ENCODE measurements at regions not wholly inside any gene's neighbourhood (a gene's known extent, or its start where the extent isn't known, plus 50 kb on each side); places are given as distances from the start of the nearest gene placed in this dataset.

DNA sequence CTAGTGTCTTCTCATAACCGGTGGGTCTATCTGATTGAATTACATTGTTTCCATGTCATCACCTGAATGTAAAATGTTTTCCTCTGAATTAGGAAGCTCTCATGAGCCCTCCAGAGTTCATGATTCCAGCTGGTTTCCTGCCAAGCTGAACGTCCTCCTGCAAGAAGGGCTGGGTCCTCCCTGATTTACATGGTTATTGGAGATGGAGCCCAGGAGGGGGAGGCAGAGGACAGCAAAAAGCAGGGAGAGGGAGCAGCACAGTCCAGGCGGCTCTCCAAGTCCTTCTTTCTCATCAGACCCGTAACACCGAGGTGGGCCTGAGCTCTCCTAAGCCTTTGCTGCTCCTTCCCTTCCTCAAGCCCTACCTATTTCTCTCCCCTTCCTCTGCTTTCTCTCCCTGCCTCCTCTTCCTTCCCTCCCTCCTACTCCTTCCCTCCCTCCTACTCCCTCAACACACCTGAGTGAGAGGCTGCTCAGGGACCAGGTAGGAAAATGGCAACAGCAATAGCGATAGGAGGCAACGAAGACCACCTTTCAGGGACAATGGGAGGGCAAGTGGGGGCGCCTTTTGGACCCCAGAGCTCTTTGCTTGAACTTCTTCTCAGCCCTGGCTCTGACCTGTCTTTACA is 265.9 kb downstream of the PRDM2 start:
- Histone ChIP-seq H3K9me2 (replicated peaks; ENCODE audit: insufficient read depth) (no peaks in the 10 kb centered on the region), H3K4me3 (no peak overlapping the region), H4K20me1 (ENCODE audit: insufficient read depth, poor library complexity, severe bottlenecking) (no peaks in the 10 kb centered on the region), H3K9me3 (ENCODE audit: low read depth) (no peaks in the 10 kb centered on the region), H3K27ac (no peak overlapping the region), H2AFZ (no peak overlapping the region), H3K4me2 (no peak overlapping the region), H3K79me2 (no peaks in the 10 kb centered on the region), H3K36me3 (replicated peaks; ENCODE audit: insufficient read depth, low read depth) (no peaks in the 10 kb centered on the region), H3K4me1 (ENCODE audit: insufficient read depth) (no peaks in the 10 kb centered on the region), H3K27me3 (no peaks in the 10 kb centered on the region)
- 29% methylated on average over 8 of the region's 8 CpGs for WGBS (ENCODE audit: low lambda C conversion rate, missing lambda C conversion rate)
- DNase-seq (ENCODE audit: low spot score), result peak; percentile 87
- TF ChIP-seq EZH2phosphoT487 (IDR thresholded peaks at IDR 0.05; ENCODE audit: low read depth, severe bottlenecking, unreplicated experiment) (no peak), CTCF (IDR thresholded peaks at IDR 0.05; ENCODE audit: poor library complexity) (peak; percentile 79)

GRCh38 chr1:13967707-13968106 is 267.7 kb downstream of the PRDM2 start:
- Histone ChIP-seq H3K27ac (no peak overlapping the region), H3K4me1 (ENCODE audit: insufficient read depth) (no peaks in the 10 kb centered on the region), H2AFZ (no peak overlapping the region), H3K4me3 (no peak overlapping the region), H3K79me2 (no peaks in the 10 kb centered on the region), H4K20me1 (ENCODE audit: insufficient read depth, poor library complexity, severe bottlenecking) (no peaks in the 10 kb centered on the region), H3K9me2 (replicated peaks; ENCODE audit: insufficient read depth) (no peaks in the 10 kb centered on the region), H3K36me3 (replicated peaks; ENCODE audit: insufficient read depth, low read depth) (no peaks in the 10 kb centered on the region), H3K27me3 (no peaks in the 10 kb centered on the region), H3K9me3 (ENCODE audit: low read depth) (no peaks in the 10 kb centered on the region), H3K4me2 (no peak overlapping the region)
- TF ChIP-seq CTCF (IDR thresholded peaks at IDR 0.05; ENCODE audit: poor library complexity) (no peak), EZH2phosphoT487 (IDR thresholded peaks at IDR 0.05; ENCODE audit: low read depth, severe bottlenecking, unreplicated experiment) (no peak), EZH2 (IDR thresholded peaks at IDR 0.05; ENCODE audit: borderline replicate concordance) (no peak)
- WGBS (ENCODE audit: low lambda C conversion rate, missing lambda C conversion rate), result 89% methylated on average over 4 of the region's 4 CpGs
- DNase-seq (ENCODE audit: low spot score), result no peak

DNA sequence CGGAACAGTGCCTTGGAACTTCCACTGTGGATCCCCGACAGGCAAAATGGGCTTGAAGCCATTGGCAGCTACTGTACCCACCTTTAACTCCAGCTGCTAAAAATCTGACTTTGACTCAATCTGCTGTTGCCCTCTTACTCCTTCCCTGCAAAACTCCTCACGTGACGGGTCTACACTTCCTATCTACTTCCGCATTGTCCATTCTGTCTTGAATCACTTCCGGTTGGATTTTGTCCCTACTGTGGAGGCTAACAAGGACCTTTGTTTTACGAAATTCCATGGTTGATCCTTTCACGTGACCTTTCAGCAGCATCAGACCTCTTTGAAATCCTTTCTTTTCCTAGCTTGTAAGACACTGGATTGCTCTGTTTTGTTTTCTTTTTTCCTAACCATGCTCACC is 268.4 kb downstream of the PRDM2 start:
- WGBS (ENCODE audit: low lambda C conversion rate, missing lambda C conversion rate), result 90% methylated on average over 8 of the region's 8 CpGs
- Histone ChIP-seq H3K27ac (no peak overlapping the region), H2AFZ (no peak overlapping the region), H3K4me2 (no peak overlapping the region), H3K4me3 (no peak overlapping the region), H3K36me3 (replicated peaks; ENCODE audit: insufficient read depth, low read depth) (no peaks in the 10 kb centered on the region), H3K27me3 (no peaks in the 10 kb centered on the region), H3K9me2 (replicated peaks; ENCODE audit: insufficient read depth) (no peaks in the 10 kb centered on the region), H3K79me2 (no peaks in the 10 kb centered on the region), H3K4me1 (ENCODE audit: insufficient read depth) (no peaks in the 10 kb centered on the region), H3K9me3 (ENCODE audit: low read depth) (no peaks in the 10 kb centered on the region), H4K20me1 (ENCODE audit: insufficient read depth, poor library complexity, severe bottlenecking) (no peaks in the 10 kb centered on the region)
- DNase-seq (ENCODE audit: low spot score), result no peak
- TF ChIP-seq EZH2 (IDR thresholded peaks at IDR 0.05; ENCODE audit: borderline replicate concordance) (no peak), CTCF (IDR thresholded peaks at IDR 0.05; ENCODE audit: poor library complexity) (no peak), EZH2phosphoT487 (IDR thresholded peaks at IDR 0.05; ENCODE audit: low read depth, severe bottlenecking, unreplicated experiment) (no peak)

Measured in hepatocyte (in vitro differentiated cells).